KMS-11 (cell line): ENCODE measurements at regions not wholly inside any gene's neighbourhood (a gene's known extent, or its start where the extent isn't known, plus 50 kb on each side); places are given as distances from the start of the nearest gene placed in this dataset.

ENCODE experiments used
- H2AFZ ChIP-seq: fragments of 200-600 bp; sonication (generic); 2 replicates; pipeline ENCODE4 v1.6.1; 2016; ENCODE audit warnings: antibody characterized with exemption, mixed run types, low read depth
- H3K27ac ChIP-seq: fragments of 200-600 bp; sonication (generic); 2 replicates; pipeline ENCODE4 v1.6.1; 2016; ENCODE audit warnings: mild to moderate bottlenecking, mixed run types
- H3K27me3 ChIP-seq: fragments of 200-600 bp; sonication (generic); 2 replicates; pipeline ENCODE4 v1.6.1; 2017; ENCODE audit warnings: mild to moderate bottlenecking, low read depth, mixed run types, moderate library complexity; ENCODE audit not compliant: insufficient read depth
- H3K36me3 ChIP-seq: fragments of 200-600 bp; sonication (generic); 2 replicates; pipeline ENCODE4 v1.6.1; 2017; ENCODE audit warnings: mild to moderate bottlenecking, mixed run types; ENCODE audit not compliant: insufficient read depth
- H3K4me1 ChIP-seq: fragments of 200-600 bp; sonication (generic); 2 replicates; pipeline ENCODE4 v1.6.1; 2016; ENCODE audit warnings: mild to moderate bottlenecking, low read depth, mixed run types; ENCODE audit not compliant: poor library complexity, severe bottlenecking
- H3K4me2 ChIP-seq: fragments of 200-600 bp; sonication (generic); 2 replicates; pipeline ENCODE4 v1.7.0; 2016; ENCODE audit warnings: mild to moderate bottlenecking, mixed run types
- H3K4me3 ChIP-seq: fragments of 200-600 bp; sonication (generic); IDR thresholded peaks from 2 replicates; pipeline ENCODE4 v1.6.1; 2017; ENCODE audit warnings: low read depth, low read length, mixed read lengths; ENCODE audit not compliant: insufficient read depth
- H3K79me2 ChIP-seq: fragments of 200-600 bp; sonication (generic); 2 replicates; pipeline ENCODE4 v1.6.1; 2016; ENCODE audit warnings: low read depth, mixed run types; ENCODE audit not compliant: insufficient read depth
- H3K9ac ChIP-seq: fragments of 200-600 bp; sonication (generic); 2 replicates; pipeline ENCODE4 v1.6.1; 2016; ENCODE audit warnings: mild to moderate bottlenecking, mixed run types
- H4K20me1 ChIP-seq: fragments of 200-600 bp; sonication (generic); 2 replicates; pipeline ENCODE4 v1.6.1; 2016; ENCODE audit warnings: mild to moderate bottlenecking, mixed run types; ENCODE audit not compliant: insufficient read depth
- TF ChIP-seq, protein P1 (sequence below): fragments of 200-600 bp; sonication (generic); conservative IDR thresholded peaks from 2 replicates; pipeline ENCODE4 v1.6.1; 2017; ENCODE audit warnings: low read depth, mild to moderate bottlenecking, antibody characterized with exemption, low read length, moderate library complexity, mixed read lengths

- no peaks in the 10 kb centered on the region for H3K36me3 ChIP-seq
- TF ChIP-seq, protein P1, sequence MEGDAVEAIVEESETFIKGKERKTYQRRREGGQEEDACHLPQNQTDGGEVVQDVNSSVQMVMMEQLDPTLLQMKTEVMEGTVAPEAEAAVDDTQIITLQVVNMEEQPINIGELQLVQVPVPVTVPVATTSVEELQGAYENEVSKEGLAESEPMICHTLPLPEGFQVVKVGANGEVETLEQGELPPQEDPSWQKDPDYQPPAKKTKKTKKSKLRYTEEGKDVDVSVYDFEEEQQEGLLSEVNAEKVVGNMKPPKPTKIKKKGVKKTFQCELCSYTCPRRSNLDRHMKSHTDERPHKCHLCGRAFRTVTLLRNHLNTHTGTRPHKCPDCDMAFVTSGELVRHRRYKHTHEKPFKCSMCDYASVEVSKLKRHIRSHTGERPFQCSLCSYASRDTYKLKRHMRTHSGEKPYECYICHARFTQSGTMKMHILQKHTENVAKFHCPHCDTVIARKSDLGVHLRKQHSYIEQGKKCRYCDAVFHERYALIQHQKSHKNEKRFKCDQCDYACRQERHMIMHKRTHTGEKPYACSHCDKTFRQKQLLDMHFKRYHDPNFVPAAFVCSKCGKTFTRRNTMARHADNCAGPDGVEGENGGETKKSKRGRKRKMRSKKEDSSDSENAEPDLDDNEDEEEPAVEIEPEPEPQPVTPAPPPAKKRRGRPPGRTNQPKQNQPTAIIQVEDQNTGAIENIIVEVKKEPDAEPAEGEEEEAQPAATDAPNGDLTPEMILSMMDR: no peak
Observed at GRCh38 chr18:65946777-65947176, 196.0 kb downstream of the CDH7 start.

GRCh38 chr18:65943268-65943667, 192.5 kb downstream of the CDH7 start:
- no peaks in the 10 kb centered on the region for H3K79me2 ChIP-seq
- TF ChIP-seq, protein P1: no peak
- H3K4me2 ChIP-seq: peak overlapping the region; percentile 7; the same call in 1 of the 2 replicates
- H4K20me1 ChIP-seq: no peaks in the 10 kb centered on the region
- H3K4me1 ChIP-seq: peaks cover 20% of the 10 kb centered on the region
- no peak overlapping the region for H3K4me3 ChIP-seq
- H3K9ac ChIP-seq: no peak overlapping the region
- H3K36me3 ChIP-seq: no peaks in the 10 kb centered on the region
- H3K27me3 ChIP-seq: no peaks in the 10 kb centered on the region
- peak overlapping the region; percentile 2; the same call in 1 of the 2 replicates for H2AFZ ChIP-seq
- H3K27ac ChIP-seq: no peak overlapping the region

More at GRCh38 chr18:65946777-65947176, 196.0 kb downstream of the CDH7 start:
- peaks cover 20% of the 10 kb centered on the region for H3K4me1 ChIP-seq
- H3K27ac ChIP-seq: no peak overlapping the region
- H3K27me3 ChIP-seq: no peaks in the 10 kb centered on the region
- no peak overlapping the region for H3K4me3 ChIP-seq
- no peaks in the 10 kb centered on the region for H3K79me2 ChIP-seq
- no peak overlapping the region for H3K9ac ChIP-seq
- no peak overlapping the region for H3K4me2 ChIP-seq
- no peak overlapping the region for H2AFZ ChIP-seq
- no peaks in the 10 kb centered on the region for H4K20me1 ChIP-seq

DNA sequence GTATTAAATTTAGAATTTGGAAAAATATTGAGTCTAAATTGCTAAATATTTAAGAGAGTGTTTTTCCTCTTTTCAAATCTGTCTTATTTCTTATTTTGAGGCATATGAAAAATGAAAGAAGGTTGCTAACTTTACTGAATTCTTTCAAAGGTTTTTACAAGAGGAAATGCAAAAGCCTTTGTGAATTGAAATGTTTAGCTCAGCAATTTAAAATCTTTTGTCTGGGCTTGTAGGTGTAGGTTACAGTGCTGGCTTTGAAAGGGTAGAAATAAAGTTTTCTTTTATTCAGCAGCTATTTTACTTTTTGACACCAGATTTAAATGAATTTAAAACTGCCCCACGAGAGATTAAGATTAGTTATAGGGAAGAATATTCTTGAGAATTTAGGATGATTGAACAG, 192.0 kb downstream of the CDH7 start:
- H4K20me1 ChIP-seq: no peaks in the 10 kb centered on the region
- TF ChIP-seq, protein P1: no peak
- no peak overlapping the region for H3K4me3 ChIP-seq
- peak overlapping the region; percentile 7; the same call in 1 of the 2 replicates for H3K4me2 ChIP-seq
- no peaks in the 10 kb centered on the region for H3K36me3 ChIP-seq
- no peak overlapping the region for H3K9ac ChIP-seq
- peak overlapping the region; percentile 2; the same call in 1 of the 2 replicates for H2AFZ ChIP-seq
- H3K4me1 ChIP-seq: peaks cover 20% of the 10 kb centered on the region
- no peak overlapping the region; the same call in 1 of the 2 replicates for H3K27ac ChIP-seq
- H3K79me2 ChIP-seq: no peaks in the 10 kb centered on the region
- H3K27me3 ChIP-seq: no peaks in the 10 kb centered on the region

- Histone ChIP-seq H3K27ac (no peak overlapping the region), H3K4me2 (no peak overlapping the region), H3K9ac (no peak overlapping the region)
Observed at GRCh38 chr18:65942104-65942503, 191.3 kb downstream of the CDH7 start.

More at GRCh38 chr18:65942104-65942503, 191.3 kb downstream of the CDH7 start:
- H4K20me1 ChIP-seq: no peaks in the 10 kb centered on the region
- TF ChIP-seq, protein P1: no peak
- H3K4me3 ChIP-seq: no peak overlapping the region
- H3K36me3 ChIP-seq: no peaks in the 10 kb centered on the region
- H3K27me3 ChIP-seq: no peaks in the 10 kb centered on the region
- H2AFZ ChIP-seq: no peak overlapping the region
- peaks cover 16% of the 10 kb centered on the region for H3K4me1 ChIP-seq
- no peaks in the 10 kb centered on the region for H3K79me2 ChIP-seq
